Nephron progenitor cell (in vitro differentiated cells): ENCODE measurements at regions not wholly inside any gene's neighbourhood (a gene's known extent, or its start where the extent isn't known, plus 50 kb on each side); places are given as distances from the start of the nearest gene placed in this dataset.
A peak's percentile ranks its signal among the peaks of the same experiment; 100 is the strongest.
"Not testable (repeated sequence)": the region's sequence is repeated elsewhere in the genome, so short reads cannot be mapped to it uniquely, and the experiment has no call there.

ENCODE experiments used
- DNase-seq: peaks from one replicate; pipeline ENCODE4 v3.0.0; 2021
- H3K27ac Mint-ChIP-seq: 2 replicates; pipeline ENCODE4 v1.8.0; 2021; ENCODE audit warnings: mild to moderate bottlenecking, moderate library complexity, mixed read lengths
- H3K27me3 Mint-ChIP-seq: 2 replicates; pipeline ENCODE4 v1.8.0; 2021; ENCODE audit warnings: mild to moderate bottlenecking, low read depth, mixed read lengths; ENCODE audit not compliant: poor library complexity
- H3K36me3 Mint-ChIP-seq: 2 replicates; pipeline ENCODE4 v1.8.0; 2021; ENCODE audit warnings: low read depth, mixed read lengths
- H3K4me1 Mint-ChIP-seq: 2 replicates; pipeline ENCODE4 v1.8.0; 2021; ENCODE audit warnings: mixed read lengths
- H3K4me3 Mint-ChIP-seq: 2 replicates; pipeline ENCODE4 v1.8.0; 2021; ENCODE audit warnings: mild to moderate bottlenecking, moderate library complexity, mixed read lengths
- H3K9me3 Mint-ChIP-seq: 2 replicates; pipeline ENCODE4 v1.8.0; 2021; ENCODE audit warnings: mild to moderate bottlenecking, moderate library complexity, mixed read lengths
- CTCF ChIP-seq: fragments of 200-600 bp; sonication (generic); IDR thresholded peaks from 2 replicates; pipeline ENCODE4 v1.5.0; 2021; ENCODE audit warnings: antibody characterized with exemption

DNA sequence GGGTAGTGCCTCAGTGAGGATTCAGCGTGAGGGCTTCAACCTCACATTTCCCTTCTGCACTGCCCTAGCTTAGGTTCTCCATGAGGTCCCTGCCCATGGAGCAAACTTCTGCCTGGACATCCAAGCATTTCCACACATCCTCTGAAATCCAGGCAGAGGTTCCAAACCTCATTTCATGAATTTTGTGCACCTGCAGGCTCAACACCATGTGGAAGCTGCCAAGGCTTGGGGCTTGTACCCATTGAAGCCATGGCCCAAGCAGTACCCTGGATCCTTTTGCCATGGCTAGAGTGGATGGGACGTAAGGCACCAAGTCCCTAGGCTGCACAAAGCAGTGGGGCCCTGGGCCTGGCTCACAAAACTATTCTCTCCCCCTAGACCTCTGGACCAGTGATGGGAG lies 877.1 kb upstream of the KLHL1 start:
- Mint-ChIP-seq H3K27me3 (peaks cover 3% of the 10 kb centered on the region), H3K27ac (no peak overlapping the region), H3K4me3 (no peak overlapping the region), H3K4me1 (no peaks in the 10 kb centered on the region), H3K9me3 (peaks cover 10% of the 10 kb centered on the region), H3K36me3 (no peaks in the 10 kb centered on the region)
- no peak for DNase-seq
- TF ChIP-seq CTCF = no peak

- DNase-seq, H3K27me3 Mint-ChIP-seq, H3K27ac Mint-ChIP-seq, H3K4me1 Mint-ChIP-seq, H3K4me3 Mint-ChIP-seq, H3K36me3 Mint-ChIP-seq, H3K9me3 Mint-ChIP-seq: not testable (repeated sequence)
Measured at GRCh38 chr13:70981219-70981618, 873.0 kb upstream of the KLHL1 start.

DNA sequence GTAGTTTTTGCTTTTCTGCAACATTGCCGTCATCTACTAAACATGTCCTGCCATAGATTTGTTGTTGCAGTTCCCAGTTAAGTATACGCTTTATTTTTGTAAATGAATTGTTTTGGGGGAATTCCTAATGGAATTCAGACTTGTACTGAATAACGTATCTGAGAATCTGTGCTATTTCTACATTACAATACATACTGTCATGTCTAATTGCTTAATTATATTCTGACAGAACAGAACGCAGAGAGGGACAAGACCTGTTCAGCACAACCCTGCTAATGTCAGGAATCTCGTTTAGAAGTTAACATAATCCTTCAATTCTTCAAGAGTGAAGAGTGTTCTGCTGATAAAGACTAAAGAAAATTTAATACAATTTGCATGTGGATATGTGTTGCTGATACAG lies 861.1 kb upstream of the KLHL1 start:
- DNase-seq = no peak
- Mint-ChIP-seq H3K36me3 (no peaks in the 10 kb centered on the region), H3K4me1 (no peaks in the 10 kb centered on the region), H3K9me3 (no peaks in the 10 kb centered on the region), H3K4me3 (no peak overlapping the region), H3K27ac (no peak overlapping the region), H3K27me3 (no peaks in the 10 kb centered on the region)
- no peak for TF ChIP-seq CTCF

DNA sequence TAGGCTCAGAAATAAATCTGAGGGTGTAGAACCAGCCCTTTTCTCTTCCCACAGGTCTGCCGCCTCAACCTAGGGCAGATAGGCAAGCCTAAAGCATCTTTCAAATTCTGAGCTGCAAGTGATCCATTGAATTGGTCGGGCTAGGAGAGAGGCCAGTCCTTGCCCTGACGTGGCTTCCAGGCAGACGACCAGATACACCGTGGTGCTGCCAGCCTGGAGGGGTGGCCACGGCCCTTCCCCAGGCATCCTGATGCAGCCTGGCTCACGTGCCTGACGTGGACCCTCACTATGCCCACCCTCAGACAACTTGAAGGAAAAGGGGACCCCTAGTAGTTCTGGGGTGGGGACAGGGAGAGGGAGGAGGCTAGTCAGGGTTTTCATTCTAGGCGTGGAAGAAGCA lies 859.3 kb upstream of the KLHL1 start:
- no peak overlapping the region for H3K27ac Mint-ChIP-seq
- DNase-seq = no peak
- H3K4me3 Mint-ChIP-seq = no peak overlapping the region
- H3K36me3 Mint-ChIP-seq = no peaks in the 10 kb centered on the region
- H3K27me3 Mint-ChIP-seq = no peaks in the 10 kb centered on the region
- no peaks in the 10 kb centered on the region for H3K4me1 Mint-ChIP-seq
- no peaks in the 10 kb centered on the region for H3K9me3 Mint-ChIP-seq
- no peak for TF ChIP-seq CTCF

GRCh38 chr13:70964874-70965273 lies 856.6 kb upstream of the KLHL1 start:
- DNase-seq = no peak
- no peak for TF ChIP-seq CTCF
- Mint-ChIP-seq H3K36me3 (no peaks in the 10 kb centered on the region), H3K27me3 (no peaks in the 10 kb centered on the region), H3K4me1 (no peaks in the 10 kb centered on the region), H3K27ac (no peak overlapping the region), H3K9me3 (no peaks in the 10 kb centered on the region), H3K4me3 (no peak overlapping the region)

DNA sequence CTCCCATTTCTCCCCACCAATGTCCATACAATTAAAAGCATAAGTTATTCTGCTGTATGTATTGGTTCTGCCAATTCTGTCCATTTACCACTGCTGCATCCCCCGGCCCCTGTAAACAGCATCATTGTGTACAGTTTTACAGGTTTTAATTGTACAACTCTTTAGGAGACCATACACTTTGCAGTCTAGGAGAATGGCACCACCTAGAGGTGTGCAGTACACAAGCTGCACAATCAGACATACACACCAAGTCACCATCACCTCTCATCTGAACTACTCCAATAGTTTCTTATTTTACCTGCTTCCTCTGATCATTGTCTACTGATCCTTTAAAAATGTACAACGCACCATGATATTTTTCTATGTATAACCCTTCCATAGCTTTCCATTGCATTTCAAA lies 855.9 kb upstream of the KLHL1 start:
- Mint-ChIP-seq H3K27ac (no peak overlapping the region), H3K27me3 (no peaks in the 10 kb centered on the region), H3K4me1 (no peaks in the 10 kb centered on the region), H3K36me3 (no peaks in the 10 kb centered on the region), H3K9me3 (no peaks in the 10 kb centered on the region), H3K4me3 (no peak overlapping the region)
- DNase-seq = no peak
- TF ChIP-seq CTCF = peak; percentile 30
